DND-41 (cell line): ENCODE measurements at regions not wholly inside any gene's neighbourhood (a gene's known extent, or its start where the extent isn't known, plus 50 kb on each side); places are given as distances from the start of the nearest gene placed in this dataset.

ENCODE experiments used
- EZH2 ChIP-seq: IDR thresholded peaks from 3 replicates; pipeline ENCODE4 v1.6.1; 2012; ENCODE audit warnings: borderline replicate concordance, low read depth, mild to moderate bottlenecking, moderate library complexity, low read length, inconsistent platforms; ENCODE audit not compliant: severe bottlenecking
- TF ChIP-seq, protein P1 (sequence below): IDR thresholded peaks from 2 replicates; pipeline ENCODE4 v1.5.1; 2012; ENCODE audit warnings: borderline replicate concordance, low read length, moderate library complexity, mild to moderate bottlenecking; ENCODE audit not compliant: poor library complexity, severe bottlenecking; ENCODE audit errors: extremely low read depth

DNA sequence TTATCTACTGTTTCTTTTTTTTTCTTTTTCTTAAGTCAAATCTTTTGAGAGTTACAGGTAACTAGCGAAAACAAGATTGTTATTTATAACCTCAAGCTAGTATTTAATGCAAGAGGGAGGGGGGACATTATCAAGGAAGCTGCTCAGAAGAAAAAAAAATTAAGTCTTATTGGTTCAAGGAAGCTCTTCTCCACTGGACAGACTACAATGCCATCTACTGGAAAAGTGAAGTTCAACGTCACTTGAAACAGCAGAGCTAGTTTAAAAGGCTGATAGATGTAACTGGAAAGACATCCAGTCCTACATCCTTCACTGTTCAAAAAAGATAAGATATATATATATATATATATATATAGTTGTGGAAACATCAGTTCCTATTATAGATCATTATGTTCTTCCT, 418.0 kb upstream of the PSMD7 start:
- TF ChIP-seq EZH2 = no peak
- TF ChIP-seq, protein P1, sequence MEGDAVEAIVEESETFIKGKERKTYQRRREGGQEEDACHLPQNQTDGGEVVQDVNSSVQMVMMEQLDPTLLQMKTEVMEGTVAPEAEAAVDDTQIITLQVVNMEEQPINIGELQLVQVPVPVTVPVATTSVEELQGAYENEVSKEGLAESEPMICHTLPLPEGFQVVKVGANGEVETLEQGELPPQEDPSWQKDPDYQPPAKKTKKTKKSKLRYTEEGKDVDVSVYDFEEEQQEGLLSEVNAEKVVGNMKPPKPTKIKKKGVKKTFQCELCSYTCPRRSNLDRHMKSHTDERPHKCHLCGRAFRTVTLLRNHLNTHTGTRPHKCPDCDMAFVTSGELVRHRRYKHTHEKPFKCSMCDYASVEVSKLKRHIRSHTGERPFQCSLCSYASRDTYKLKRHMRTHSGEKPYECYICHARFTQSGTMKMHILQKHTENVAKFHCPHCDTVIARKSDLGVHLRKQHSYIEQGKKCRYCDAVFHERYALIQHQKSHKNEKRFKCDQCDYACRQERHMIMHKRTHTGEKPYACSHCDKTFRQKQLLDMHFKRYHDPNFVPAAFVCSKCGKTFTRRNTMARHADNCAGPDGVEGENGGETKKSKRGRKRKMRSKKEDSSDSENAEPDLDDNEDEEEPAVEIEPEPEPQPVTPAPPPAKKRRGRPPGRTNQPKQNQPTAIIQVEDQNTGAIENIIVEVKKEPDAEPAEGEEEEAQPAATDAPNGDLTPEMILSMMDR = peak; percentile 63
